ENCODE measurements at regions not wholly inside any gene's neighbourhood (a gene's known extent, or its start where the extent isn't known, plus 50 kb on each side); places are given as distances from the start of the nearest gene placed in this dataset.

GRCh38 chr2:37812941-37813730 lies 112.0 kb upstream of the RMDN2 start:
- no peak for TF ChIP-seq MXI1 (conservative IDR thresholded peaks at IDR 0.05; ENCODE audit: poor library complexity, severe bottlenecking)
- TF ChIP-seq, protein P1, sequence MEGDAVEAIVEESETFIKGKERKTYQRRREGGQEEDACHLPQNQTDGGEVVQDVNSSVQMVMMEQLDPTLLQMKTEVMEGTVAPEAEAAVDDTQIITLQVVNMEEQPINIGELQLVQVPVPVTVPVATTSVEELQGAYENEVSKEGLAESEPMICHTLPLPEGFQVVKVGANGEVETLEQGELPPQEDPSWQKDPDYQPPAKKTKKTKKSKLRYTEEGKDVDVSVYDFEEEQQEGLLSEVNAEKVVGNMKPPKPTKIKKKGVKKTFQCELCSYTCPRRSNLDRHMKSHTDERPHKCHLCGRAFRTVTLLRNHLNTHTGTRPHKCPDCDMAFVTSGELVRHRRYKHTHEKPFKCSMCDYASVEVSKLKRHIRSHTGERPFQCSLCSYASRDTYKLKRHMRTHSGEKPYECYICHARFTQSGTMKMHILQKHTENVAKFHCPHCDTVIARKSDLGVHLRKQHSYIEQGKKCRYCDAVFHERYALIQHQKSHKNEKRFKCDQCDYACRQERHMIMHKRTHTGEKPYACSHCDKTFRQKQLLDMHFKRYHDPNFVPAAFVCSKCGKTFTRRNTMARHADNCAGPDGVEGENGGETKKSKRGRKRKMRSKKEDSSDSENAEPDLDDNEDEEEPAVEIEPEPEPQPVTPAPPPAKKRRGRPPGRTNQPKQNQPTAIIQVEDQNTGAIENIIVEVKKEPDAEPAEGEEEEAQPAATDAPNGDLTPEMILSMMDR (IDR thresholded peaks at IDR 0.05; ENCODE audit: poor library complexity, severe bottlenecking), result no peak
- no peak for TF ChIP-seq RAD21 (conservative IDR thresholded peaks at IDR 0.05)
- no peak for TF ChIP-seq TAF1 (IDR thresholded peaks at IDR 0.05; ENCODE audit: low read depth)
- TF ChIP-seq POLR2AphosphoS5 (IDR thresholded peaks at IDR 0.05), result no peak
- no peak for TF ChIP-seq EZH2 (IDR thresholded peaks at IDR 0.05; ENCODE audit: borderline replicate concordance, insufficient read depth, low read length, poor library complexity, severe bottlenecking)
- TF ChIP-seq, protein P2, sequence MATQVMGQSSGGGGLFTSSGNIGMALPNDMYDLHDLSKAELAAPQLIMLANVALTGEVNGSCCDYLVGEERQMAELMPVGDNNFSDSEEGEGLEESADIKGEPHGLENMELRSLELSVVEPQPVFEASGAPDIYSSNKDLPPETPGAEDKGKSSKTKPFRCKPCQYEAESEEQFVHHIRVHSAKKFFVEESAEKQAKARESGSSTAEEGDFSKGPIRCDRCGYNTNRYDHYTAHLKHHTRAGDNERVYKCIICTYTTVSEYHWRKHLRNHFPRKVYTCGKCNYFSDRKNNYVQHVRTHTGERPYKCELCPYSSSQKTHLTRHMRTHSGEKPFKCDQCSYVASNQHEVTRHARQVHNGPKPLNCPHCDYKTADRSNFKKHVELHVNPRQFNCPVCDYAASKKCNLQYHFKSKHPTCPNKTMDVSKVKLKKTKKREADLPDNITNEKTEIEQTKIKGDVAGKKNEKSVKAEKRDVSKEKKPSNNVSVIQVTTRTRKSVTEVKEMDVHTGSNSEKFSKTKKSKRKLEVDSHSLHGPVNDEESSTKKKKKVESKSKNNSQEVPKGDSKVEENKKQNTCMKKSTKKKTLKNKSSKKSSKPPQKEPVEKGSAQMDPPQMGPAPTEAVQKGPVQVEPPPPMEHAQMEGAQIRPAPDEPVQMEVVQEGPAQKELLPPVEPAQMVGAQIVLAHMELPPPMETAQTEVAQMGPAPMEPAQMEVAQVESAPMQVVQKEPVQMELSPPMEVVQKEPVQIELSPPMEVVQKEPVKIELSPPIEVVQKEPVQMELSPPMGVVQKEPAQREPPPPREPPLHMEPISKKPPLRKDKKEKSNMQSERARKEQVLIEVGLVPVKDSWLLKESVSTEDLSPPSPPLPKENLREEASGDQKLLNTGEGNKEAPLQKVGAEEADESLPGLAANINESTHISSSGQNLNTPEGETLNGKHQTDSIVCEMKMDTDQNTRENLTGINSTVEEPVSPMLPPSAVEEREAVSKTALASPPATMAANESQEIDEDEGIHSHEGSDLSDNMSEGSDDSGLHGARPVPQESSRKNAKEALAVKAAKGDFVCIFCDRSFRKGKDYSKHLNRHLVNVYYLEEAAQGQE (IDR thresholded peaks at IDR 0.05; ENCODE audit: borderline replicate concordance), result no peak
- TF ChIP-seq SMC3 (conservative IDR thresholded peaks at IDR 0.05; ENCODE audit: poor library complexity), result no peak
- no peak for TF ChIP-seq EP300 (conservative IDR thresholded peaks at IDR 0.05; ENCODE audit: poor library complexity, severe bottlenecking)
- Histone ChIP-seq H3K36me3 (ENCODE audit: insufficient read depth, low read length) (no peaks in the 10 kb centered on the region), H3K4me3 (ENCODE audit: low read length) (no peak overlapping the region)

GRCh38 chr2:37816036-37816435 lies 109.1 kb upstream of the RMDN2 start:
- Histone ChIP-seq H3F3A (ENCODE audit: insufficient read depth, low read length, poor library complexity, severe bottlenecking) (no peaks in the 10 kb centered on the region), H2AFZ (ENCODE audit: low read depth, low read length) (no peak overlapping the region), H3K79me2 (replicated peaks; ENCODE audit: insufficient read depth, low read length) (no peaks in the 10 kb centered on the region), H3K27me3 (ENCODE audit: insufficient read depth, low read depth, low read length) (no peaks in the 10 kb centered on the region), H3K4me2 (ENCODE audit: low read length) (no peak overlapping the region), H3K27ac (ENCODE audit: low read length) (no peak overlapping the region), H4K20me1 (ENCODE audit: insufficient read depth) (no peaks in the 10 kb centered on the region), H3K9me2 (ENCODE audit: insufficient read depth, low read length) (no peaks in the 10 kb centered on the region), H3K4me3 (ENCODE audit: low read length) (no peak overlapping the region), H3K36me3 (ENCODE audit: insufficient read depth, low read length) (no peaks in the 10 kb centered on the region), H3K9ac (ENCODE audit: low read length) (no peak overlapping the region), H3K9me3 (ENCODE audit: low read length) (no peaks in the 10 kb centered on the region)
- no peak for TF ChIP-seq MXI1 (conservative IDR thresholded peaks at IDR 0.05; ENCODE audit: poor library complexity, severe bottlenecking)
- TF ChIP-seq EP300 (conservative IDR thresholded peaks at IDR 0.05; ENCODE audit: poor library complexity, severe bottlenecking), result no peak
- TF ChIP-seq, protein P2 (IDR thresholded peaks at IDR 0.05; ENCODE audit: borderline replicate concordance), result no peak
- no peak for TF ChIP-seq TAF1 (IDR thresholded peaks at IDR 0.05; ENCODE audit: low read depth)
- TF ChIP-seq POLR2AphosphoS5 (IDR thresholded peaks at IDR 0.05), result no peak
- TF ChIP-seq, protein P1 (IDR thresholded peaks at IDR 0.05; ENCODE audit: poor library complexity, severe bottlenecking), result no peak
- TF ChIP-seq RAD21 (conservative IDR thresholded peaks at IDR 0.05), result no peak
- no peak for TF ChIP-seq EZH2 (IDR thresholded peaks at IDR 0.05; ENCODE audit: borderline replicate concordance, insufficient read depth, low read length, poor library complexity, severe bottlenecking)
- no peak for TF ChIP-seq SMC3 (conservative IDR thresholded peaks at IDR 0.05; ENCODE audit: poor library complexity)

More at GRCh38 chr2:37812941-37813730, 112.0 kb upstream of the RMDN2 start:
- no peak overlapping the region for H3K4me2 ChIP-seq (ENCODE audit: low read length)
- H3K79me2 ChIP-seq (replicated peaks; ENCODE audit: insufficient read depth, low read length), result no peaks in the 10 kb centered on the region
- H3K27me3 ChIP-seq (ENCODE audit: insufficient read depth, low read depth, low read length), result no peaks in the 10 kb centered on the region
- no peak overlapping the region for H3K9ac ChIP-seq (ENCODE audit: low read length)
- no peaks in the 10 kb centered on the region for H3K9me3 ChIP-seq (ENCODE audit: low read length)
- no peaks in the 10 kb centered on the region for H4K20me1 ChIP-seq (ENCODE audit: insufficient read depth)
- H3K9me2 ChIP-seq (ENCODE audit: insufficient read depth, low read length), result no peaks in the 10 kb centered on the region
- no peak overlapping the region for H2AFZ ChIP-seq (ENCODE audit: low read depth, low read length)
- H3F3A ChIP-seq (ENCODE audit: insufficient read depth, low read length, poor library complexity, severe bottlenecking), result no peaks in the 10 kb centered on the region
- no peak overlapping the region for H3K27ac ChIP-seq (ENCODE audit: low read length)

Measured in neural cell (in vitro differentiated cells).